ENCODE measurements at regions not wholly inside any gene's neighbourhood (a gene's known extent, or its start where the extent isn't known, plus 50 kb on each side); places are given as distances from the start of the nearest gene placed in this dataset.

DNA sequence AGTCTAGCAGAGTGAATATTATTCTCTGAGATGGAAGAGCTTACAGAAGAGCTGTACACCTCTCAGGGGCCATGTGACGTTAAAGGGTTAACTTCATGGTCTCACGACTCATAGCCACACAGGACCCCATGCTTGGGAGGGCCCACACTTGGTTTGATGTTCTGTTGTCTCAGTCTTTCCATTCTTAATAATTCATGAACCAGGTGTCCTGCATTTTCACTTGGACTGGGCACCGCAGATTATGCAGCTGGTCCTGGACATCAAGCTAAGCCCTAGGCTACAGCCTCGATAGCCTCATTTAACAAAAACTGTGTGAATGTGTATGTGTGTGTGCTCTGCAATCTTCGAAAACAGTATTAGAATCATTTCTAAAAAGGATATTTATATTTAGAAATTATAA, 323.5 kb downstream of the PLK2 start:
- TF ChIP-seq POLR2A (IDR thresholded peaks at IDR 0.05; ENCODE audit: low read length) (no peak), GATA1 (IDR thresholded peaks at IDR 0.05; ENCODE audit: low read depth, low read length) (no peak)
